ENCODE measurements at regions not wholly inside any gene's neighbourhood (a gene's known extent, or its start where the extent isn't known, plus 50 kb on each side); places are given as distances from the start of the nearest gene placed in this dataset.

GRCh38 chr21:41024746-41025254 is 143.2 kb upstream of the BACE2 start:
- no peaks in the 10 kb centered on the region for H3K79me1 ChIP-seq (ENCODE audit: low read depth, low read length)
- no peak overlapping the region for H2BK15ac ChIP-seq (ENCODE audit: low read length)
- H3K4me1 ChIP-seq (replicated peaks in 1 of 4; ENCODE audit: control insufficient read depth in 3 of 4, insufficient read depth in 4 of 4, low read length in 3 of 4), result no peaks in the 10 kb centered on the region
- no peak overlapping the region for H2BK120ac ChIP-seq (replicated peaks; ENCODE audit: low read depth, low read length)
- H2AK5ac ChIP-seq (ENCODE audit: low read depth, low read length), result no peak overlapping the region
- no peak overlapping the region for H4K8ac ChIP-seq (ENCODE audit: extremely low read depth, insufficient read depth, low read length)
- 0 out of 2 replicates have a peak overlapping the region, but pooled peaks have one; percentile 65 for H2AFZ ChIP-seq (ENCODE audit: low read length)
- CTCF ChIA-PET (ENCODE audit: partially characterized antibody), result interaction anchor here (2.4 kb wide), 1 partner anchor 18 kb away, joined by 8 read pairs; no protein-coding TSS in a partner anchor
- no peaks in the 10 kb centered on the region for H3K79me2 ChIP-seq (ENCODE audit: control insufficient read depth in 1 of 2, insufficient read depth in 2 of 2, low read length in 2 of 2)
- H4K20me1 ChIP-seq (replicated peaks in 1 of 2; ENCODE audit: control insufficient read depth in 1 of 2, insufficient read depth in 2 of 2, low read length in 2 of 2), result no peaks in the 10 kb centered on the region
- WGBS, 2 experiments (ENCODE audit: extremely low coverage in 1 of 2, insufficient coverage in 1 of 2, insufficient read length in 1 of 2, insufficient replicate concordance in 2 of 2, low coverage in 1 of 2, low lambda C conversion rate in 2 of 2, missing lambda C conversion rate in 1 of 2), result 97% methylated on average over 12 of the region's 13 CpGs; no CpG with 5 or more reads in 1 of the 2 experiments
- no peak overlapping the region for H3K18ac ChIP-seq (ENCODE audit: extremely low read depth, low read length)
- no peak overlapping the region for H3K14ac ChIP-seq (ENCODE audit: insufficient read length)
- H3K36me3 ChIP-seq (ENCODE audit: control insufficient read depth in 2 of 4, insufficient read depth in 4 of 4, low read length in 3 of 4), result no peaks in the 10 kb centered on the region
- no peak overlapping the region for H3K4me2 ChIP-seq (ENCODE audit: insufficient read depth in 1 of 2, low read depth in 2 of 2, low read length in 2 of 2)
- H3K23me2 ChIP-seq (ENCODE audit: low read depth, low read length), result no peaks in the 10 kb centered on the region
- no peak overlapping the region for H4K5ac ChIP-seq (ENCODE audit: insufficient read length, low read depth, low read length)
- no peak overlapping the region for H3K4ac ChIP-seq (replicated peaks; ENCODE audit: insufficient read length, low read depth, low read length)
- H3K4me3 ChIP-seq (ENCODE audit: extremely low read depth in 1 of 4, insufficient read depth in 2 of 4, low read depth in 3 of 4, low read length in 4 of 4), result no peak overlapping the region
- no peak overlapping the region for H3K23ac ChIP-seq (ENCODE audit: insufficient read length)
- no peak for DNase-seq (ENCODE audit: low read depth in 1 of 2, low spot score in 2 of 2)
- POLR2A ChIA-PET (ENCODE audit: partially characterized antibody), result no interaction called here
- H3K27ac ChIP-seq (ENCODE audit: low read depth, low read length), result no peak overlapping the region
- no peak overlapping the region for H3K9ac ChIP-seq (replicated peaks in 1 of 4; ENCODE audit: extremely low read depth in 1 of 4, low read depth in 3 of 4, low read length in 3 of 4)
- 0 out of 2 replicates have a peak overlapping the region, but pooled peaks have one; percentile 9 for H2BK12ac ChIP-seq (ENCODE audit: low read depth, low read length)
- FAIRE-seq, result no peak
- H2BK20ac ChIP-seq (ENCODE audit: low read length), result no peak overlapping the region
- H2BK5ac ChIP-seq (ENCODE audit: low read depth, low read length), result no peak overlapping the region
- H3K56ac ChIP-seq (replicated peaks; ENCODE audit: insufficient read length, low read depth, low read length), result no peak overlapping the region
- H3K9me3 ChIP-seq (ENCODE audit: insufficient read depth in 2 of 2, low read depth in 1 of 2, low read length in 1 of 2), result no peaks in the 10 kb centered on the region
- H4K91ac ChIP-seq (replicated peaks; ENCODE audit: insufficient read length, low read length), result no peak overlapping the region
- no peaks in the 10 kb centered on the region for H3K27me3 ChIP-seq (replicated peaks in 1 of 4; ENCODE audit: control insufficient read depth in 3 of 4, extremely low read depth in 1 of 4, insufficient read depth in 3 of 4, low read length in 3 of 4)
- TF ChIP-seq NANOG (IDR thresholded peaks at IDR 0.05; ENCODE audit: insufficient read depth, low read depth, low read length, poor library complexity, severe bottlenecking) (no peak), KDM1A (IDR thresholded peaks at IDR 0.05; ENCODE audit: borderline replicate concordance, low read length) (no peak), BACH1 (IDR thresholded peaks at IDR 0.05; ENCODE audit: low read length) (no peak), KDM5A (IDR thresholded peaks at IDR 0.05; ENCODE audit: low read length) (no peak), SUZ12 (IDR thresholded peaks at IDR 0.05; ENCODE audit: low read length) (no peak), CBX8 (IDR thresholded peaks at IDR 0.05; ENCODE audit: borderline replicate concordance, low read depth, low read length) (no peak), RXRA (IDR thresholded peaks at IDR 0.05; ENCODE audit: insufficient read depth, low read depth, low read length) (no peak), POLR2A (IDR thresholded peaks at IDR 0.05; ENCODE audit: control extremely low read depth in 1 of 2, low read depth in 2 of 2, low read length in 2 of 2) (no peak), TEAD4 (IDR thresholded peaks at IDR 0.05; ENCODE audit: low read depth, low read length) (no peak), TCF12 (IDR thresholded peaks at IDR 0.05; ENCODE audit: low read depth, low read length) (no peak), SRF (IDR thresholded peaks at IDR 0.05; ENCODE audit: low read depth, low read length) (no peak), CREB1 (IDR thresholded peaks at IDR 0.05) (no peak), POLR2AphosphoS5 (IDR thresholded peaks at IDR 0.05; ENCODE audit: low read depth, low read length) (no peak)

Measured in H1 (cell line).